ENCODE measurements at regions not wholly inside any gene's neighbourhood (a gene's known extent, or its start where the extent isn't known, plus 50 kb on each side); places are given as distances from the start of the nearest gene placed in this dataset.

DNA sequence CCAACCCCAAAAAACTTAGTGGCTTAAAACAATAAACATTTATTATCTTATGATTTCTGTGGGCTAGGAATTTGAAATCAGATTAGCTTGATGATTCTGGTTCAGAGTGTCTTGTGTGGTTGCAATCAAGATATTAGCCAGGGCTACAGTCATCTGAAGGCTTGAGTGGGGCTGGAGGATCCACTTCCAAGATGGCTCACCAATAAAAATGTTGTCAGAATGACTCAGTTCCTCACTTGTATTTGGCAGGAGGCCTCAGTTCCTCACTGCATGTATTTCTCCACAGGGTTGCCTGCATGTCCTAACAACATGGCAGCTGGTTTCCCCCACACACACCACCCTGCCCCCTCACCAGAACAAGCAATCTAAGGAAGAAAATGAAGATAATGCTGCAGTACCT lies 98.2 kb upstream of the NIPBL start:
- TF ChIP-seq, protein P1, sequence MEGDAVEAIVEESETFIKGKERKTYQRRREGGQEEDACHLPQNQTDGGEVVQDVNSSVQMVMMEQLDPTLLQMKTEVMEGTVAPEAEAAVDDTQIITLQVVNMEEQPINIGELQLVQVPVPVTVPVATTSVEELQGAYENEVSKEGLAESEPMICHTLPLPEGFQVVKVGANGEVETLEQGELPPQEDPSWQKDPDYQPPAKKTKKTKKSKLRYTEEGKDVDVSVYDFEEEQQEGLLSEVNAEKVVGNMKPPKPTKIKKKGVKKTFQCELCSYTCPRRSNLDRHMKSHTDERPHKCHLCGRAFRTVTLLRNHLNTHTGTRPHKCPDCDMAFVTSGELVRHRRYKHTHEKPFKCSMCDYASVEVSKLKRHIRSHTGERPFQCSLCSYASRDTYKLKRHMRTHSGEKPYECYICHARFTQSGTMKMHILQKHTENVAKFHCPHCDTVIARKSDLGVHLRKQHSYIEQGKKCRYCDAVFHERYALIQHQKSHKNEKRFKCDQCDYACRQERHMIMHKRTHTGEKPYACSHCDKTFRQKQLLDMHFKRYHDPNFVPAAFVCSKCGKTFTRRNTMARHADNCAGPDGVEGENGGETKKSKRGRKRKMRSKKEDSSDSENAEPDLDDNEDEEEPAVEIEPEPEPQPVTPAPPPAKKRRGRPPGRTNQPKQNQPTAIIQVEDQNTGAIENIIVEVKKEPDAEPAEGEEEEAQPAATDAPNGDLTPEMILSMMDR (IDR thresholded peaks at IDR 0.05) = no peak
- no peak for TF ChIP-seq EZH2 (IDR thresholded peaks at IDR 0.05; ENCODE audit: borderline replicate concordance, insufficient read depth, low read depth, low read length, poor library complexity, severe bottlenecking)

Data from B cell (primary cell).